ENCODE measurements at regions not wholly inside any gene's neighbourhood (a gene's known extent, or its start where the extent isn't known, plus 50 kb on each side); places are given as distances from the start of the nearest gene placed in this dataset.
A peak's percentile ranks its signal among the peaks of the same experiment; 100 is the strongest.

GRCh38 chr1:185645162-185645640 lies 89.0 kb upstream of the HMCN1 start:
- no peak for DNase-seq

GRCh38 chr1:185644531-185644930 lies 89.7 kb upstream of the HMCN1 start:
- DNase-seq: no peak

- DNase-seq: no peak
Measured at GRCh38 chr1:185636848-185637247, 97.3 kb upstream of the HMCN1 start.

DNA sequence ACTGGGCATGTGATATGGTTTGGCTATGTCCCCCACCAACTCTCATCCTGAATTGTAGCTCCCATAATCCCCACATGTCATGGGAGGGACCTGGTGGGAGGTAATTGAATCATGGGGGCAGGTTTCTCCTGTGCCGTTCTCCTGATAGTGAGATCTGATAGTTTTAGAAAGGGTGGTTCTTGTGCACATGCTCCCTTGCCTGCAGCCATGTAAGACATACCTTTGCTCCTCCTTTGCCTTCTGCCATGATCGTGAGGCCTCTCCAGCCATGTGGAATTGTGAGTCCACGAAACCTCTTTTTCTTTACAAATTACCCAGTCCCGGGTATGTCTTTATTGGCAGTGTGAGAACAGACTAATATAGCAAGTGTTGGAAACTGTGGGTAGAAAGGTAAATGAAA lies 99.5 kb upstream of the HMCN1 start:
- DNase-seq: no peak

GRCh38 chr1:185632659-185633423 lies 101.3 kb upstream of the HMCN1 start:
- DNase-seq: no peak

GRCh38 chr1:185631843-185632242 lies 102.3 kb upstream of the HMCN1 start:
- no peak for DNase-seq

GRCh38 chr1:185627761-185628501 lies 106.3 kb upstream of the HMCN1 start:
- no peak for DNase-seq

GRCh38 chr1:185627171-185627570 lies 107.0 kb upstream of the HMCN1 start:
- DNase-seq: no peak

DNA sequence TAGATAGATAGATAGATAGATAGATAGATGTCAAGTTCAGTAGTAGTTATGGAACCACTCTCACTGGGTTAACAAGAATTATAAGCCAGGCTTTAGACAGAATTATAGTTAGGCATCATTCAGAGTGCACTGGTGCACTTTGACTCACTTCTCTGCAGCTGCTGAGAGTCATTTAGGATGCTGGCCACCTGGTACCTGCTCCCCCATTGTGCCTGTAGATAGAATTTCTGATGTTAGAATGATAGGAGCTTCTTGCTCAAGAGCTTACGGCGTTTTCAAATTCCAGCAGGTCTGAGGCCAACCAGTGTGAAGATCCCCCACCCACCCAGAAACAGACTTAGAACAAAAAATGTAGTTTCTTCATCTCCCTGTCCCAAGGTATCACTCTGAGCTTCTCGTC lies 107.8 kb upstream of the HMCN1 start:
- no peak for DNase-seq

DNA sequence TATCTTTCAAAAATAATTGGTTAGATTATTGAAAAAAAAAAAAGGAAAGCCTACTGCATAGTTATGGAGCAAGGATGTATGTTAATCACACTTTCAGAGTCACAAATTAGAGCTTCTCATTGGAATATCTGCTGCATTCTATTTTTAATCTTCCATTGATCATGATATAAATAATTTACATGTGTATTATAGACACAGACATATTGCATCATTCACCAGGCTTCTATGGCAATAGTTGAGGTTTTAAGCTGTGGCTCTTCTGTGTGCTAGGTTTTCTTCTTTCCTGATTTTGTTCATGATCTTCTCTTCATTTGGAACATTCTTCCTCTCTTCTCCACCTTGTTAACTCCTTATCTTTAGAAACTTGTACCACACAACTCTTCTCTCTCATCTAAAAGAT lies 123.2 kb upstream of the HMCN1 start:
- no peak for DNase-seq

- no peak for DNase-seq
Measured at GRCh38 chr1:185608177-185608576, 126.0 kb upstream of the HMCN1 start.

GRCh38 chr1:185603158-185603557 lies 131.0 kb upstream of the HMCN1 start:
- no peak for DNase-seq

GRCh38 chr1:185601189-185601588 lies 133.0 kb upstream of the HMCN1 start:
- DNase-seq: no peak

DNA sequence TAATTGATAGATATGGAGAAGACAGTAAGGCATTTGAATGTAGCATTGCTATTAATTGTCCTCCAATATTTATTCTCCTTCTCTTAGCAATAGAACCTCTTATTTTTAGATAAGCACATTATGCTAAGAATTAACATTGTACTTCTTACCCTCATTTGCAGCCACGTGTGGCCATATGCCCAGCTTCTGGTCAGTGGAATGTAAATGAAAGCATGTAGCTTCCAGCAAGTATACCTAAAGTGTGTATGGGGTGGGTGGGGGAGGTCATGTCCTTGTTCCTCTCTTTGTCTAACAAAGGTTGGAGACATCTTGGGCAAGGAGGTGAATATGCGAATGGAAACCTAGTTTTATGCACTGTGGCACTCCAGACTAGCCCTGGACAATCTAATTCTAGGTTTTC lies 133.6 kb upstream of the HMCN1 start:
- no peak for DNase-seq

GRCh38 chr1:185598332-185598731 lies 135.9 kb upstream of the HMCN1 start:
- no peak for DNase-seq

GRCh38 chr1:185595835-185596667 lies 138.1 kb upstream of the HMCN1 start:
- peak; percentile 36 for DNase-seq

DNA sequence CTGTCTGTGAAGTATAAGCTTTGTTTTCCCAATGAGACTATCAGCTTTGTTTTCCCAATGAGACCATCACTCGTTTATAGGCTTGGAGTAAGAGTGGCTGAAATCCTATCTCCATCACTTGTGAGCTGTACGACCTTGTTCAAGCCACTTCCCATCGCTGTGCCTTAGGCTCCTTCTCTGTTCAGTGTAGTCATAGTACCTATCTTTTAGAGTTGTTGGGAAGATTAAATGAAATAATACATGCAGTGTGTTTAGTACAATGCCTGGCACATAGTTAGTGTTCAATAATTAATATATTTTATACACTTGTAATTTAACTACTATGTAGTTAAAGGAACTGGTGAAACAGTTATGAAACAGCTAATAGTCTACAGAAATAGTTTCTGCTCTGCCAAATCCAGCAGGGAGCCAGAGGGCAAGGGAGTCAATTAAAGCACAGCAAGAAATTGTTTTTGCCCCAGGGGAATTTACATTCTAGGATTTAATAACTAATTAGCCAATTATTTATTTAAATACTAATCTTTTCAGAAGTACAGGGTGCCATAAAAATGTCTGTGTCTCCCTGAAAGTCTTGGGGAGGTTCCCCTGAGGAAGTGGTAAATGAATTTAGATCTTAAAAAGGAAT lies 139.3 kb upstream of the HMCN1 start:
- no peak for DNase-seq

DNA sequence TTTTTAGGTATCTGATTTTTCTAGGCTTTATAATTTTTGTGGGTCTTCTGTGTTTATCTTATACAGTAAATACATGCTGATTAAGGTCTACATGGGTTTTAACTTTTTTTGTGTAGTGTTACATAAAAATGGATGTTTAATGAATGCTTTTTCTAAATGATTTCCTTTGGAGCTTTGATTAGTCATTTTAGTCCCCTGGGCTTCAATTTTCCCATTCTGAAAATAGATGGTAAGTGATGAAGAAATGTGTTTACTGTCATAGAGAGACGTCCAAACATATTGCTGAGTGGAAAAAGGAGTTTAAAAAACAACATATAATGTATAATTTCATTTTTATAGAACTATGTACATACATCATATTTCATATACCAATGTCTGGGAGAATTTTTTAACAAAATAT lies 140.9 kb upstream of the HMCN1 start:
- DNase-seq: no peak

GRCh38 chr1:185585770-185586169 lies 148.4 kb upstream of the HMCN1 start:
- DNase-seq: no peak

DNA sequence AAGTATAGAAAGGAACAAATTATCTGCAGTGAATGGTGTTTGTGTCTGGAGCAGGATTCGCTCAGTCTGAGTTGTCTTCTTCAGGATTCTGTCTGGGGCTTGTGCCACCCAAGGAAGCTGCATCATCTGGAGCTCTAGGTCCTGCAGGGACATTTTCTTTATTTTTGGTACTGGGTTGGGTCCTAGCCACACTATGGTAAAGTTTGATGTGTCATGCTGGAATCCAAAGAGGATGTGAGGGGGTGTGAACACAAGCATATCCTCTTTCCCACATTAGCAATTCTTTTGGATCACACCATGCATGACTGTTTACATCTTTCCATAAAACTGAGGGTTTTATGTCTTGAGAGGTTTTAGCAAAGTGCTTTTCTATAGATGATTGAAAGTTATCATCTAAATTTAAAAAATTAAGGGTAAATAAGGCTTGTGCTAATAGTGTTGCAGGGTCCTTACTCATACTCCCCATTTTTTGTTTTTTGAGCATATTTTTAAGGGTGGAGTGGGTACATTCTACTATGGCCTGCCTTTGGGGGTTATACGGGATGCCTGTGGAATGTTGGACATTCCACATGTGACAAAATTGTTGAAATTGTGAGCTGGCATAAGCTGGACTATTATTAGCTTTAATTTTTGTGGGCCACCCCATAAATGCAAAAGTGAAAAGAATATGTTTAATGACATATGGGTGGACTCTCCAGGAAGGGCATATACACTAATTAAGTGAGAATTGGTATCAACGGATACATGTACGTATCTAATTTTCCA lies 152.0 kb upstream of the HMCN1 start:
- DNase-seq: no peak

DNA sequence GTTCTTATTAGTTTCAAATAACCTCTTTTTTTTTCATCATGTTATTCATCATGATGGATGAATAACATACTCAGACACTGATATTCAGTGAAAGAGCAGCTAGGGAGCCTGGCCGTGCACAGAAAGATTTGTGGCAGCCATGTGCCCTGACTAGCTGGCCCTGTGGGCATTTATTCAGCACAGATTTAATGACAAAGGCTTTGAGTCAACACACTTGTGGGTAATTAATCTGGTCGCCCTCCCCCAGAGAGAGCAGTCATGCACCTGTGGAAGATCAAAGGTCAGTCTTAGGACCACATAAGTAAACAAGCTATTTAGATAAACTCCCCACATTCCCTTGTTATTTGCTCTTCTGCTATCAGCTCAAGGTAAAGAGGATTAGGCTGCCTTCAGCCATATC lies 153.2 kb upstream of the HMCN1 start:
- DNase-seq: no peak

- no peak for DNase-seq
Measured at GRCh38 chr1:185578293-185578692, 155.9 kb upstream of the HMCN1 start.
